ENCODE measurements at regions not wholly inside any gene's neighbourhood (a gene's known extent, or its start where the extent isn't known, plus 50 kb on each side); places are given as distances from the start of the nearest gene placed in this dataset.

DNA sequence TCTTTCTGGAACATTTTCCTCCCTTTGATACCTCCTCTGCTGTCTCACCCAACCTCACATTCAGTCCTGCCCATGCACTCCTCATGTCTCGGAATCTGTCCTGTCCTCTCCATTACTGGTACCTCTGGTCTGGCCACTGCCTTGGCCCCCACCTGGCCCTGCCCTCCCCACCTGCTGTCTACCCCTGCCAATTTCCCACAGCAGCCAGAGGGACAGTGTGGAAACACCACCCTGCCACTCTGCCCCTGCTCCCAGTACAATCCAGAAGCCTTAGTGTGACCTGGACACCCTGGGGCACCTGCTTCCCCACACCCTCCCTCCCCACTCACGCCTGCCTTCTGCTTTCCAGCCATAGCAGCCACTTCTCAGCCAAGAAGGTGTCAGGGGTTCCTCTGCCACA is 534.4 kb downstream of the MATN1 start:
- H3K9ac ChIP-seq (ENCODE audit: extremely low read depth, low read length, poor library complexity, severe bottlenecking) = no peak overlapping the region
- no peaks in the 10 kb centered on the region for H3K36me3 ChIP-seq (ENCODE audit: control insufficient read depth, insufficient read depth, low read length)
- TF ChIP-seq, protein P1, sequence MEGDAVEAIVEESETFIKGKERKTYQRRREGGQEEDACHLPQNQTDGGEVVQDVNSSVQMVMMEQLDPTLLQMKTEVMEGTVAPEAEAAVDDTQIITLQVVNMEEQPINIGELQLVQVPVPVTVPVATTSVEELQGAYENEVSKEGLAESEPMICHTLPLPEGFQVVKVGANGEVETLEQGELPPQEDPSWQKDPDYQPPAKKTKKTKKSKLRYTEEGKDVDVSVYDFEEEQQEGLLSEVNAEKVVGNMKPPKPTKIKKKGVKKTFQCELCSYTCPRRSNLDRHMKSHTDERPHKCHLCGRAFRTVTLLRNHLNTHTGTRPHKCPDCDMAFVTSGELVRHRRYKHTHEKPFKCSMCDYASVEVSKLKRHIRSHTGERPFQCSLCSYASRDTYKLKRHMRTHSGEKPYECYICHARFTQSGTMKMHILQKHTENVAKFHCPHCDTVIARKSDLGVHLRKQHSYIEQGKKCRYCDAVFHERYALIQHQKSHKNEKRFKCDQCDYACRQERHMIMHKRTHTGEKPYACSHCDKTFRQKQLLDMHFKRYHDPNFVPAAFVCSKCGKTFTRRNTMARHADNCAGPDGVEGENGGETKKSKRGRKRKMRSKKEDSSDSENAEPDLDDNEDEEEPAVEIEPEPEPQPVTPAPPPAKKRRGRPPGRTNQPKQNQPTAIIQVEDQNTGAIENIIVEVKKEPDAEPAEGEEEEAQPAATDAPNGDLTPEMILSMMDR (conservative IDR thresholded peaks at IDR 0.05) = no peak
- no peak for DNase-seq
- H3K27ac Mint-ChIP-seq = no peak overlapping the region
- no peaks in the 10 kb centered on the region for H3K4me1 ChIP-seq (ENCODE audit: control insufficient read depth, insufficient read depth, low read length)
- no peak overlapping the region for H3K27ac ChIP-seq (ENCODE audit: low read depth, low read length)
- H3K4me1 Mint-ChIP-seq = peaks cover 6% of the 10 kb centered on the region
- WGBS, 2 experiments (ENCODE audit: insufficient coverage in 1 of 2, insufficient read length in 1 of 2) = 82 to 100% methylated on average over 1 to 2 of the region's 2 CpGs
- H3K4me3 ChIP-seq (ENCODE audit: low read length) = no peak overlapping the region
- H3K9me3 Mint-ChIP-seq = no peaks in the 10 kb centered on the region
- H3K27me3 ChIP-seq (ENCODE audit: control insufficient read depth, insufficient read depth, low read length, poor library complexity, severe bottlenecking) = no peaks in the 10 kb centered on the region
- no peaks in the 10 kb centered on the region for H3K36me3 Mint-ChIP-seq (ENCODE audit: low read depth)
- H3K27me3 Mint-ChIP-seq (ENCODE audit: insufficient read depth) = no peaks in the 10 kb centered on the region
- no peak overlapping the region for H3K4me3 Mint-ChIP-seq
- H3K9me3 ChIP-seq (ENCODE audit: control insufficient read depth, low read length) = no peaks in the 10 kb centered on the region

DNA sequence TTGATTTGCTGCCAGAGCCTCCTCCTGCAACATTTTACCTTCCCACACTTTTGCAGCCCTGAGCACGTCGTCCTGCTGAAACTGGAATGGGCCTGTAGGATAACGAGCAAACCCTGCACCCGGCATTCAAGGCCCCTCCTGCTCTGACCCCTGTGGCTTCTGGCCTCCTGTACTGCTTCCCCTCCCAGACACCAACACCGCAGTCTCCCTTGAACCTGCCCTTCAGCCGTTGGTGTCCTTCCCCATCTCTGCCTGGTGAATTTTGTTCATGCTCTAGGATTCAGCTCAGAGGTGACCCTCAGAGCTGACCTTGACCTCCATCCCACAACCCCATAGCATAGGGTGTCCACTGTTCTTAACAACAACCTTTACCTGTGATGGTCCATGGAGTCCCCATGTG is 535.1 kb downstream of the MATN1 start:
- H3K4me1 Mint-ChIP-seq = peaks cover under 1% of the 10 kb centered on the region
- H3K9ac ChIP-seq (ENCODE audit: extremely low read depth, low read length, poor library complexity, severe bottlenecking) = no peak overlapping the region
- H3K4me1 ChIP-seq (ENCODE audit: control insufficient read depth, insufficient read depth, low read length) = no peaks in the 10 kb centered on the region
- H3K36me3 Mint-ChIP-seq (ENCODE audit: low read depth) = no peaks in the 10 kb centered on the region
- no peak overlapping the region for H3K27ac ChIP-seq (ENCODE audit: low read depth, low read length)
- H3K9me3 ChIP-seq (ENCODE audit: control insufficient read depth, low read length) = no peaks in the 10 kb centered on the region
- H3K4me3 Mint-ChIP-seq = no peak overlapping the region
- WGBS, 2 experiments (ENCODE audit: insufficient coverage in 1 of 2, insufficient read length in 1 of 2) = 77 to 84% methylated on average over 3 to 6 of the region's 6 CpGs
- H3K27me3 ChIP-seq (ENCODE audit: control insufficient read depth, insufficient read depth, low read length, poor library complexity, severe bottlenecking) = no peaks in the 10 kb centered on the region
- no peak overlapping the region for H3K4me3 ChIP-seq (ENCODE audit: low read length)
- TF ChIP-seq, protein P1 (conservative IDR thresholded peaks at IDR 0.05) = no peak
- H3K27me3 Mint-ChIP-seq (ENCODE audit: insufficient read depth) = no peaks in the 10 kb centered on the region
- H3K36me3 ChIP-seq (ENCODE audit: control insufficient read depth, insufficient read depth, low read length) = no peaks in the 10 kb centered on the region
- DNase-seq = no peak
- no peak overlapping the region for H3K27ac Mint-ChIP-seq
- H3K9me3 Mint-ChIP-seq = no peaks in the 10 kb centered on the region

DNA sequence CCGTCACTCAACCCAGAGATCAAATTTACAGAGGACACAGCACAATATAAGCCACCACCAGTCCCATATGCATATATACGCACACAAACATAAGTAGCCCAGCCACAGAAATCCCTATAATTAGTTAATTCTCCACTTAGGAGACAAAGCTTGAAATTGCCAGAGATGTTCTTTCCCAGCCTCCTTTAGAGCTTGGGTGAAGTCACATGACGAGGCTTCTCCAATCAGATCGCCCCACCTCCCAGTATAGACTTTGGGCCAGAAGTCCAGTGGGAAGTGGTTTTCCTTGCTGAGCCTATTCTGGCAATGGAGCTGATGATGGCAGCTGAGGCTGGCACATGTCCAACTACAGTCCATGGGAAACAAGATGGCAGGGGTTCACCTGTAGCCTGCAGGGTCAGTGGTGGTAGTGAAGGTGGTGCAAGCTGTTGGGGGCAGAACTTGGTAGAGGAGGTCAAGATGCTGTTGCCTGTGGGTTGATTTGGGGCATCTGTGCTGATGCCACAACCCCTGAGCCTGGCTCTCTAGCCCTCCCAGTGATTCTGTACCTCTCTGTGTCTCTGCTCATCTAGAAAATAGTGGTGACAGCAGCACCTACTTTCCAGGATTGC is 535.9 kb downstream of the MATN1 start:
- Histone ChIP-seq H3K9me3 (ENCODE audit: control insufficient read depth, low read length) (no peaks in the 10 kb centered on the region), H3K9ac (ENCODE audit: extremely low read depth, low read length, poor library complexity, severe bottlenecking) (no peak overlapping the region), H3K4me3 (ENCODE audit: low read length) (no peak overlapping the region), H3K4me1 (ENCODE audit: control insufficient read depth, insufficient read depth, low read length) (no peaks in the 10 kb centered on the region), H3K27me3 (ENCODE audit: control insufficient read depth, insufficient read depth, low read length, poor library complexity, severe bottlenecking) (no peaks in the 10 kb centered on the region), H3K27ac (ENCODE audit: low read depth, low read length) (no peak overlapping the region), H3K36me3 (ENCODE audit: control insufficient read depth, insufficient read depth, low read length) (no peaks in the 10 kb centered on the region)
- Mint-ChIP-seq H3K27me3 (ENCODE audit: insufficient read depth) (no peaks in the 10 kb centered on the region), H3K36me3 (ENCODE audit: low read depth) (no peaks in the 10 kb centered on the region), H3K4me1 (peaks cover 2% of the 10 kb centered on the region), H3K4me3 (no peak overlapping the region), H3K27ac (no peak overlapping the region), H3K9me3 (no peaks in the 10 kb centered on the region)
- WGBS, 2 experiments (ENCODE audit: insufficient coverage in 1 of 2, insufficient read length in 1 of 2) = 85 to 89% methylated on average over 2 to 4 of the region's 4 CpGs
- DNase-seq = peak; percentile 26
- TF ChIP-seq, protein P1 (conservative IDR thresholded peaks at IDR 0.05) = no peak

Measured in endodermal cell (in vitro differentiated cells).